NT2/D1 (cell line): ENCODE measurements at regions not wholly inside any gene's neighbourhood (a gene's known extent, or its start where the extent isn't known, plus 50 kb on each side); places are given as distances from the start of the nearest gene placed in this dataset.

Experiments used
- SUZ12 ChIP-seq: IDR thresholded peaks from 2 replicates; pipeline ENCODE4 v1.6.1; 2011; ENCODE audit not compliant: insufficient read length, insufficient read depth; ENCODE audit errors: extremely low read depth
- YY1 ChIP-seq: IDR thresholded peaks from 2 replicates; pipeline ENCODE4 v1.6.1; 2011; ENCODE audit not compliant: insufficient read length, insufficient read depth
- ZNF274 ChIP-seq: IDR thresholded peaks from 2 replicates; pipeline ENCODE4 v1.6.1; 2011; ENCODE audit warnings: mild to moderate bottlenecking, low read depth, low read length

- TF ChIP-seq SUZ12 (no peak), ZNF274 (no peak), YY1 (no peak)
Observed at GRCh38 chr10:59109826-59110225, 66.6 kb upstream of the PHYHIPL start.
